Activated T-helper 2 cell treated with anti-CD3 and anti-CD28 coated beads, Interferon-gamma antibody, Interleukin-2, Interleukin-4, amounts not matched to agents 10 μg/mL and 5 μg/mL and 100 μg/mL, durations not matched to agents 14 hours and 24 hours and 36 hours (primary cell): ENCODE measurements at regions not wholly inside any gene's neighbourhood (a gene's known extent, or its start where the extent isn't known, plus 50 kb on each side); places are given as distances from the start of the nearest gene placed in this dataset.
"Not testable (repeated sequence)": the region's sequence is repeated elsewhere in the genome, so short reads cannot be mapped to it uniquely, and the experiment has no call there.

Experiments
- DNase-seq: peaks from one replicate; pipeline ENCODE4 v3.0.0; 2021; ENCODE audit warnings: low spot score
- H3K27ac Mint-ChIP-seq: one replicate; pipeline ENCODE4 v1.8.0; 2021; ENCODE audit warnings: mixed read lengths
- H3K27me3 Mint-ChIP-seq: one replicate; pipeline ENCODE4 v1.8.0; 2021; ENCODE audit warnings: low read depth, mixed read lengths
- H3K36me3 Mint-ChIP-seq: one replicate; pipeline ENCODE4 v1.8.0; 2021; ENCODE audit warnings: low read depth, mixed read lengths
- H3K4me1 Mint-ChIP-seq: one replicate; pipeline ENCODE4 v1.8.0; 2021; ENCODE audit warnings: low read depth, mixed read lengths
- H3K4me3 Mint-ChIP-seq: one replicate; pipeline ENCODE4 v1.8.0; 2021; ENCODE audit warnings: low read depth, mild to moderate bottlenecking, moderate library complexity, mixed read lengths
- H3K9me3 Mint-ChIP-seq: one replicate; pipeline ENCODE4 v1.8.0; 2021; ENCODE audit warnings: mixed read lengths
- intact Hi-C: fragments of 100-400 bp; cut with micrococcal nuclease; formaldehyde crosslinking; loops from one replicate; pipeline ENCODE4 v1.15.1; 2023

DNA sequence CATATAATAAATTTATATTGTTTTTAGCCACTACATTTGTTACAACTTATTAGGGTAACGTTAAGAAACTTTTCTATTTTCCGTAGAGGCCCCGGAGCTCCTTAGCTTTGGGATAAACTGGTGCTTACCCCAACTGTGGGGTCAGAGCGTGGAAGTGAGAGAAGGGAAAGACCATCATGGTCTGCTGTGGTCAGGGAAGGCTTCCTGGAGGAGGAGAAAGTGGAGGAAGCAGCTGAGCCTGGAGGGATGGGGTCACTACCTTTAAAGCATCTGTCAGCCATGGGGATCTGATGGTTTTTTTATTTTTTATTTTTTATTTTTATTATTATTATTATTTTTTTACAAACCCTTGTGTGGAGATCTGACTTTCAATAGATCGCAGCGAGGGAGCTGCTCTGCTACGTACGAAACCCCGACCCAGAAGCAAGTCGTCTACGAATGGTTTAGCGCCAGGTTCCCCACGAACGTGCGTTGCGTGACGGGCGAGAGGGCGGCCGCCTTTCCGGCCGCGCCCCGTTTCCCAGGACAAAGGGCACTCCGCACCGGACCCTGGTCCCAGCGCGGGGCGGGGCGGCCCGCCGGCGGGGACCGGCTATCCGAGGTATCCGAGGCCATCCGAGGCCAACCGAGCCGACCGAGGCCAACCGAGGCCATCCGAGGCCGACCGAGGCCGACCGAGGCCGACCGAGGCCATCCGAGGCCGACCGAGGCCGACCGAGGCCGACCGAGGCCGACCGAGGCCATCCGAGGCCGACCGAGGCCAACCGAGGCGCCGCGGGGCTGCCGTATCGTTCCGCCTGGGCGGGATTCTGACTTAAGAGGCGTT, 1101.2 kb upstream of the TMEM132C start:
- Mint-ChIP-seq H3K36me3 (peaks cover 3% of the 10 kb centered on the region), H3K27ac (peak overlapping the region; percentile 69), H3K4me3 (peak overlapping the region; percentile 79), H3K27me3 (peaks cover 2% of the 10 kb centered on the region), H3K9me3 (peaks cover 6% of the 10 kb centered on the region), H3K4me1 (peaks cover 20% of the 10 kb centered on the region)
- peak; percentile 71 for DNase-seq
- intact Hi-C loops, result loop anchor here (10.0 kb wide), 1 partner anchor 81 kb away; no protein-coding TSS in a partner anchor

DNA sequence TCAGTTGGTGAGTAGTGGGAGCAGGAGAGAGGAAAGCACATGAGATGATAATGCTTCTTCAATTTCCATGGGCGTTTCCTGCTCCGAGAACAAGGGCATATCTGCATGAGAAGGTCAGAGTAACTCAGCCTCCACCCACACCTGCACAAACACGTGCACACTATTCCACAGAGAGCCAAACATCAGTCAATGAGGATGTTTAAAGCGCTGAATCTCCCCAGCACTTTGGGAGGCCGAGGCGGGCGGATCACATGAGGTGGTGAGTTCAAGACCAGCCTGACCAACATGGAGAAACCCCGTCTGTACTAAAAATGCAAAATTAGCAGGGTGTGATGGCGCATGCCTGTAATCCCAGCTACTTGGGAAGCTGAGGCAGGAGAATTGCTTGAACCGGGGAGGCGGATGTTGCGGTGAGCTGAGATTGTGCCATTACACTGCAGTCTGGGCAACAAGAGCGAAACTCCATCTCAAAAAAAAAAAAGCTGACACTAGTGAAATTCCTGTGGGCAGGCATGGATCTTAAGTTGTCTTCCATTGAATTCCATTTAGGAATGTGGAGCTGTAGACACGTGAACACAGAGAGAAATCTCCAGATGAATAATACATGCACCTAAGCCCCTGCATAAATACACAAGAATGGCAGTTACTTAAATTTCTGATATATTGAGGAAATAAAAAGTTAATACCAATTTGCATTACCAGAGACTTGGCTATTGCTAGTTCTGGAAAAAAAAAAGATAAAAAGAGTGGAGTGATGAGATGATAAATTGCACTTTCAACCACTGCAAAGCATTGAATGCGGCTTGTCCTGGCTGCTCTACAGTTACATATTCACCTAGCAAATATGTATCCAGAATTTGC, 1097.4 kb upstream of the TMEM132C start:
- intact Hi-C loops, result loop anchor here (10.0 kb wide), 1 partner anchor 85 kb away; no protein-coding TSS in a partner anchor
- H3K4me3 Mint-ChIP-seq, result no peak overlapping the region
- H3K27ac Mint-ChIP-seq, result no peak overlapping the region
- peaks cover 2% of the 10 kb centered on the region for H3K4me1 Mint-ChIP-seq
- peaks cover 2% of the 10 kb centered on the region for H3K27me3 Mint-ChIP-seq
- peaks cover 3% of the 10 kb centered on the region for H3K9me3 Mint-ChIP-seq
- no peaks in the 10 kb centered on the region for H3K36me3 Mint-ChIP-seq
- DNase-seq, result no peak

- peaks cover 2% of the 10 kb centered on the region for H3K27me3 Mint-ChIP-seq
- no peak overlapping the region for H3K27ac Mint-ChIP-seq
- intact Hi-C loops, result no loop called here
- H3K4me1 Mint-ChIP-seq, result peaks cover under 1% of the 10 kb centered on the region
- peaks cover 6% of the 10 kb centered on the region for H3K9me3 Mint-ChIP-seq
- H3K4me3 Mint-ChIP-seq, result no peak overlapping the region
- no peaks in the 10 kb centered on the region for H3K36me3 Mint-ChIP-seq
- no peak for DNase-seq
Measured at GRCh38 chr12:127170226-127171180, 1096.5 kb upstream of the TMEM132C start.

DNA sequence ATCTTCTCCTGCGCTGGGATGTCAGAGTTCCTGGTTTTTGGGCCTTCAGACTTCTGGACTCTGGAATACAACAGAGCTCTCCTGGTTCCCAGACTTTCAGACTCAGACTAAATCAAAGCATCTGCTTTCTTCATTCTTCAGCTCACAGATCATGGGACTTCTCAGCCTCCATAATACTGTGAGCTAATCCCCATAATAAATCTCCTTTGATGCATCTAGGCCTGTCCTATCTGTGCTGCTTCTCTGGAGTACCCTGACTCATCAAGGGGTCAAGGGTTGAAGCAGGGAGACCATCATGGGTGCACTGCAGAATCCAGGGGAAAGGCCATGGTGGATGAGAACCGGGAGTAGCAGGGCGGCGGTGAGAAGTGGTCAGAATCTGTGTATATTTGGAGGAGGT, 1094.1 kb upstream of the TMEM132C start:
- peaks cover 2% of the 10 kb centered on the region for H3K27me3 Mint-ChIP-seq
- H3K4me1 Mint-ChIP-seq, result no peaks in the 10 kb centered on the region
- DNase-seq, result no peak
- no peak overlapping the region for H3K27ac Mint-ChIP-seq
- H3K4me3 Mint-ChIP-seq, result no peak overlapping the region
- H3K36me3 Mint-ChIP-seq, result no peaks in the 10 kb centered on the region
- intact Hi-C loops, result no loop called here
- peaks cover 18% of the 10 kb centered on the region for H3K9me3 Mint-ChIP-seq

GRCh38 chr12:127173971-127174370, 1093.0 kb upstream of the TMEM132C start:
- H3K27ac Mint-ChIP-seq, H3K4me1 Mint-ChIP-seq, H3K36me3 Mint-ChIP-seq, H3K27me3 Mint-ChIP-seq, H3K4me3 Mint-ChIP-seq, DNase-seq, intact Hi-C loops: not testable (repeated sequence)
- peaks cover 18% of the 10 kb centered on the region for H3K9me3 Mint-ChIP-seq

- no peak overlapping the region for H3K4me3 Mint-ChIP-seq
- H3K27me3 Mint-ChIP-seq, result no peaks in the 10 kb centered on the region
- intact Hi-C loops, result no loop called here
- peaks cover 18% of the 10 kb centered on the region for H3K9me3 Mint-ChIP-seq
- DNase-seq, result no peak
- H3K36me3 Mint-ChIP-seq, result no peaks in the 10 kb centered on the region
- no peaks in the 10 kb centered on the region for H3K4me1 Mint-ChIP-seq
- no peak overlapping the region for H3K27ac Mint-ChIP-seq
Measured at GRCh38 chr12:127174881-127175280, 1092.1 kb upstream of the TMEM132C start.

DNA sequence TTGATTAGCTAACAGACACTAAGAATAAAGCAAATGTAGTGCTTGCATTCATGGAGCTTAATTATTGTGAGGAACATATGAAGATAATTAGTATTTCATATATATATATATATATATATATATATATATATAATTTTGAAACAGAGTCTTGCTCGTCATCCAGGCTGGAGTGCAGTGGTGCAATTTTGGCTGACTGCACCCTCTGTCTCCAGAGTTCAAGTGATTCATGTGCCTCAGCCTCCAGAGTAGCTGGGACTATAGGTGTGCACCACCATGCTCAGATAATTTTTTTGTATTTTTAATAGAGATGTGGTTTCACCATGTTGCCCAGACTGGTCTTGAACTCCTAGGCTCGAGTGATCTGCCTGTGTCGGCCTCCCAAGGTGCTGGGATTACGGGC, 1091.6 kb upstream of the TMEM132C start:
- intact Hi-C loops, result no loop called here

GRCh38 chr12:127176804-127177203, 1090.2 kb upstream of the TMEM132C start:
- H3K27ac Mint-ChIP-seq, result no peak overlapping the region
- no peak for DNase-seq

More for the DNA sequence above, 1091.6 kb upstream of the TMEM132C start:
- Mint-ChIP-seq H3K27ac (no peak overlapping the region), H3K4me1 (no peaks in the 10 kb centered on the region), H3K27me3 (no peaks in the 10 kb centered on the region), H3K4me3 (no peak overlapping the region), H3K36me3 (no peaks in the 10 kb centered on the region), H3K9me3 (peaks cover 18% of the 10 kb centered on the region)
- no peak for DNase-seq

GRCh38 chr12:127178052-127178451, 1088.9 kb upstream of the TMEM132C start:
- Mint-ChIP-seq H3K4me1 (no peaks in the 10 kb centered on the region), H3K36me3 (no peaks in the 10 kb centered on the region), H3K27me3 (no peaks in the 10 kb centered on the region), H3K27ac (no peak overlapping the region), H3K9me3 (peaks cover 18% of the 10 kb centered on the region), H3K4me3 (no peak overlapping the region)
- DNase-seq, result no peak
- intact Hi-C loops, result no loop called here

More at GRCh38 chr12:127176804-127177203, 1090.2 kb upstream of the TMEM132C start:
- Mint-ChIP-seq H3K9me3 (peaks cover 18% of the 10 kb centered on the region), H3K4me3 (no peak overlapping the region), H3K36me3 (no peaks in the 10 kb centered on the region), H3K27me3 (no peaks in the 10 kb centered on the region), H3K4me1 (no peaks in the 10 kb centered on the region)
- intact Hi-C loops, result no loop called here

DNA sequence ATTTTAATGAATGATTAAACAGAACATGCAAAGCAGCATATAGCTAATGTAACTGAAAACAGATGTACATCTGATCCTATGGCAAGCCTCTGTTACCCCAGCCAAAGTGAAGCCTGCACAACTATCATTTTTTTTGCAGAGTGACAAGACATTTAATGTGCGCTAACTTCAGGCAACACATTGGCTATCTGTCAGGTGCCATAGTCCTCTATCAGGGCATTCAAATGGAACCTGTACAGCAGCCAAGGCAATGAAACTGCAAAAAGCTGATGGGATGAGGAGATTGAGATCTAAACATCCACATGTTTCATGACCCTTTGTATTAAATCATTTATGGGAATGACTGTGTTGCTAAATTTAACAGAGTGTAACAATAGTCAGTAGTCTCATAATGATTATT, 1088.5 kb upstream of the TMEM132C start:
- Mint-ChIP-seq H3K27ac (no peak overlapping the region), H3K27me3 (no peaks in the 10 kb centered on the region), H3K4me3 (no peak overlapping the region), H3K36me3 (no peaks in the 10 kb centered on the region), H3K4me1 (no peaks in the 10 kb centered on the region), H3K9me3 (peaks cover 18% of the 10 kb centered on the region)
- intact Hi-C loops, result no loop called here
- no peak for DNase-seq

DNA sequence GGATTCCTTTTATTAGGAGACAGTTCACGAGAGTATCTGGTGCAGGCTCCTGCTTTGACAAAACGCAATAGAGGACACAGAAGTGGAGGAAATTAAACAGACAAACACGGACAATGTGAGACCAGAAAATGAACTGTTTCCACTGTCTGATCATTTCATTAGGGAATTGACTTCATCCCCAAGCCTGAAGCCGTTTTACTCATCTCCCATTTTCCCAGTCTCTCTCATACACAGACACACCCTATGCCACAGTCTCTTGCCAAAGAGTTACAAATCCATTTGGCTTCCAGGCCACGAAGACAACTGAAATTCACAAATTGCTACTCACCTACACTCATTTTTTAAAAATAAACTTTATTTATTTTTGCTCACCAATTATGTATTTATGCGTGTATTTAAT, 1087.8 kb upstream of the TMEM132C start:
- Mint-ChIP-seq H3K9me3 (peaks cover 15% of the 10 kb centered on the region), H3K36me3 (no peaks in the 10 kb centered on the region), H3K4me1 (no peaks in the 10 kb centered on the region), H3K27me3 (no peaks in the 10 kb centered on the region), H3K4me3 (no peak overlapping the region), H3K27ac (no peak overlapping the region)
- intact Hi-C loops, result no loop called here
- no peak for DNase-seq

- no peak overlapping the region for H3K27ac Mint-ChIP-seq
- no peaks in the 10 kb centered on the region for H3K36me3 Mint-ChIP-seq
- H3K27me3 Mint-ChIP-seq, result no peaks in the 10 kb centered on the region
- H3K4me3 Mint-ChIP-seq, result no peak overlapping the region
- peaks cover 8% of the 10 kb centered on the region for H3K9me3 Mint-ChIP-seq
- no peaks in the 10 kb centered on the region for H3K4me1 Mint-ChIP-seq
- intact Hi-C loops, result no loop called here
- no peak for DNase-seq
Measured at GRCh38 chr12:127182018-127182417, 1085.0 kb upstream of the TMEM132C start.
